HL-60 (cell line): ENCODE measurements at regions not wholly inside any gene's neighbourhood (a gene's known extent, or its start where the extent isn't known, plus 50 kb on each side); places are given as distances from the start of the nearest gene placed in this dataset.

Source experiments
- DNase-seq, 2 experiments: peaks; one replicate each; pipeline ENCODE4 v3.0.0-alpha.2; 2010 to 2020; ENCODE audit warnings: low read depth in 1 of 2, low spot score in 1 of 2
- H3K27ac ChIP-seq: fragments of 250-450 bp; sonication (Bioruptor Pico); replicated peaks from 2 replicates; pipeline ENCODE4 v1.5.1; 2020; ENCODE audit warnings: mild to moderate bottlenecking, moderate library complexity
- H3K27me3 ChIP-seq: fragments of 250-450 bp; sonication (Bioruptor Pico); 2 replicates; pipeline ENCODE4 v1.5.1; 2021; ENCODE audit warnings: mild to moderate bottlenecking, moderate library complexity; ENCODE audit not compliant: insufficient read depth, poor library complexity, severe bottlenecking
- H3K4me3 ChIP-seq: replicated peaks from 2 replicates; pipeline ENCODE4 v1.5.1; 2011; ENCODE audit warnings: mild to moderate bottlenecking, control low read depth, low read length; ENCODE audit not compliant: insufficient read depth
- GABPA ChIP-seq: IDR thresholded peaks from 2 replicates; pipeline ENCODE4 v1.6.1; 2012; ENCODE audit warnings: low read depth
- POLR2AphosphoS5 ChIP-seq: IDR thresholded peaks from 2 replicates; pipeline ENCODE4 v1.6.1; 2012; ENCODE audit warnings: low read depth
- SPI1 ChIP-seq: IDR thresholded peaks from 2 replicates; pipeline ENCODE4 v1.6.1; 2012; ENCODE audit warnings: low read depth, mild to moderate bottlenecking, borderline replicate concordance
- TF ChIP-seq, protein P1 (sequence below): IDR thresholded peaks from 2 replicates; pipeline ENCODE4 v1.6.1; 2012; ENCODE audit warnings: low read depth; ENCODE audit not compliant: insufficient replicate concordance
- TF ChIP-seq, protein P2 (sequence below): IDR thresholded peaks from one replicate; pipeline ENCODE4 v1.5.1; 2011; ENCODE audit warnings: low read length, control low read depth, inconsistent platforms; ENCODE audit not compliant: insufficient read depth

DNA sequence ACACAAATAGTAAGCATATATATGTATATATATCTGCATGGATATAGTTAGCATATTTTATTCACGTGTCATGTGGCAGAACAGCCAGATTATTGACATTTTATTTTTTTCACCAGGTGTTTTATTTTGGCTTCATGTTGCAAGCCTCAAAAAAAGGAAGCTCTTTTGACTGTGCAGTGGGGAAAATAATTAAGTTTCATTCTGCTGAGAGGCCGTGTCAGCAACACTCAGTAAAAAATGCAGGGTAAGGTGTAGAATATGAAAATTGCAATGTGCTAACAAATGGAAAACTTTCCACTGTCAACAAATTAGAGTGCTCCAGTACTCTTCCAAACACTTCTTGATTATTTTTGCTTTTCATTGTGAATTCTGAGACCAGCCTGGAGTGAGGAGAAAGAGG lies 511.5 kb downstream of the GLUD2 start:
- no peak for DNase-seq
- Histone ChIP-seq H3K27me3 (no peaks in the 10 kb centered on the region), H3K27ac (no peak overlapping the region), H3K4me3 (no peak overlapping the region)
- no peak for TF ChIP-seq SPI1
- no peak for TF ChIP-seq POLR2AphosphoS5
- TF ChIP-seq, protein P1, sequence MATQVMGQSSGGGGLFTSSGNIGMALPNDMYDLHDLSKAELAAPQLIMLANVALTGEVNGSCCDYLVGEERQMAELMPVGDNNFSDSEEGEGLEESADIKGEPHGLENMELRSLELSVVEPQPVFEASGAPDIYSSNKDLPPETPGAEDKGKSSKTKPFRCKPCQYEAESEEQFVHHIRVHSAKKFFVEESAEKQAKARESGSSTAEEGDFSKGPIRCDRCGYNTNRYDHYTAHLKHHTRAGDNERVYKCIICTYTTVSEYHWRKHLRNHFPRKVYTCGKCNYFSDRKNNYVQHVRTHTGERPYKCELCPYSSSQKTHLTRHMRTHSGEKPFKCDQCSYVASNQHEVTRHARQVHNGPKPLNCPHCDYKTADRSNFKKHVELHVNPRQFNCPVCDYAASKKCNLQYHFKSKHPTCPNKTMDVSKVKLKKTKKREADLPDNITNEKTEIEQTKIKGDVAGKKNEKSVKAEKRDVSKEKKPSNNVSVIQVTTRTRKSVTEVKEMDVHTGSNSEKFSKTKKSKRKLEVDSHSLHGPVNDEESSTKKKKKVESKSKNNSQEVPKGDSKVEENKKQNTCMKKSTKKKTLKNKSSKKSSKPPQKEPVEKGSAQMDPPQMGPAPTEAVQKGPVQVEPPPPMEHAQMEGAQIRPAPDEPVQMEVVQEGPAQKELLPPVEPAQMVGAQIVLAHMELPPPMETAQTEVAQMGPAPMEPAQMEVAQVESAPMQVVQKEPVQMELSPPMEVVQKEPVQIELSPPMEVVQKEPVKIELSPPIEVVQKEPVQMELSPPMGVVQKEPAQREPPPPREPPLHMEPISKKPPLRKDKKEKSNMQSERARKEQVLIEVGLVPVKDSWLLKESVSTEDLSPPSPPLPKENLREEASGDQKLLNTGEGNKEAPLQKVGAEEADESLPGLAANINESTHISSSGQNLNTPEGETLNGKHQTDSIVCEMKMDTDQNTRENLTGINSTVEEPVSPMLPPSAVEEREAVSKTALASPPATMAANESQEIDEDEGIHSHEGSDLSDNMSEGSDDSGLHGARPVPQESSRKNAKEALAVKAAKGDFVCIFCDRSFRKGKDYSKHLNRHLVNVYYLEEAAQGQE, result no peak
- TF ChIP-seq, protein P2, sequence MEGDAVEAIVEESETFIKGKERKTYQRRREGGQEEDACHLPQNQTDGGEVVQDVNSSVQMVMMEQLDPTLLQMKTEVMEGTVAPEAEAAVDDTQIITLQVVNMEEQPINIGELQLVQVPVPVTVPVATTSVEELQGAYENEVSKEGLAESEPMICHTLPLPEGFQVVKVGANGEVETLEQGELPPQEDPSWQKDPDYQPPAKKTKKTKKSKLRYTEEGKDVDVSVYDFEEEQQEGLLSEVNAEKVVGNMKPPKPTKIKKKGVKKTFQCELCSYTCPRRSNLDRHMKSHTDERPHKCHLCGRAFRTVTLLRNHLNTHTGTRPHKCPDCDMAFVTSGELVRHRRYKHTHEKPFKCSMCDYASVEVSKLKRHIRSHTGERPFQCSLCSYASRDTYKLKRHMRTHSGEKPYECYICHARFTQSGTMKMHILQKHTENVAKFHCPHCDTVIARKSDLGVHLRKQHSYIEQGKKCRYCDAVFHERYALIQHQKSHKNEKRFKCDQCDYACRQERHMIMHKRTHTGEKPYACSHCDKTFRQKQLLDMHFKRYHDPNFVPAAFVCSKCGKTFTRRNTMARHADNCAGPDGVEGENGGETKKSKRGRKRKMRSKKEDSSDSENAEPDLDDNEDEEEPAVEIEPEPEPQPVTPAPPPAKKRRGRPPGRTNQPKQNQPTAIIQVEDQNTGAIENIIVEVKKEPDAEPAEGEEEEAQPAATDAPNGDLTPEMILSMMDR, result no peak
- no peak for TF ChIP-seq GABPA

DNA sequence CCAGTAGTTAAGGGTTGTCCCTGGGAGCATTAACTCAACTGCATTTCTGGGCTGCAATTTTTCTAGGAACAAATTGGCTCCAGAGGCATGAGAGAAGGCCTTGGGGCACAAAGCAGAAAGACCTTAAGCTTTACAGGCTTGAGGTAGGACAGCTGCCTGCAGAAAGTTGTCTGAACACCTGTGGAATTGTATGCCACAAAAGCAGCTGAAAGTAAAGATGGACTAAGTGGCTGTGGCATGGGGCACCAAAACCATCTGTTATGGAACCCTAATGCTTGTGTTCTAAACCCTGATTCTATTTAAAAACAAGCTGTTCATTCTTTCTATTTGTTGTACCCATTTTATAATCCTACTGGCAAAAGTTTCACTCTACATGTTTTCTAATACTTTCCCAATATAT lies 515.2 kb downstream of the GLUD2 start:
- Histone ChIP-seq H3K4me3 (no peak overlapping the region), H3K27ac (no peak overlapping the region), H3K27me3 (no peaks in the 10 kb centered on the region)
- DNase-seq, result no peak
- TF ChIP-seq, protein P1, result no peak
- TF ChIP-seq SPI1 (no peak), GABPA (no peak)
- TF ChIP-seq, protein P2, result no peak

DNA sequence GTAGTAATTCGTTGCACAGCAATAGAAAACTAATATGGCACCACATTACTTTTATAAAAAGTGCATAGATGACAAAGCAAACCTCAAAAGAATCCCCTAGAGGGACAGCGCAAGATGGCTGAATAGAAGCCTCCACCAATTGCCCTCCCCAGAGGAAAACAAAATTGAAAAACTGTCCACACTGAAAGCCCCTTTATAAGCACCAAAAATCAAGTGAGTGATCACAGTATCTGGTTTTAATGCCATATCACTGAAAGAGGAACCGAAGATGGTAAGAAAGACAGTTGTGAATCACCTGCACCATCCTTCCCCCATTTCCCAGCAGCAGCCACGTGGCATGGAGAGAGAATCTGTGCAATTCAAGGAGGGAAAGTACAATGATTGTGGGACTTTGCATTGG lies 522.2 kb downstream of the GLUD2 start:
- Histone ChIP-seq H3K27ac (no peak overlapping the region), H3K4me3 (no peak overlapping the region), H3K27me3 (no peaks in the 10 kb centered on the region)
- TF ChIP-seq GABPA, result no peak
- TF ChIP-seq, protein P2, result no peak
- TF ChIP-seq, protein P1, result no peak
- no peak for DNase-seq
